Gastroesophageal sphincter (tissue), 3 donors: ENCODE measurements at regions not wholly inside any gene's neighbourhood (a gene's known extent, or its start where the extent isn't known, plus 50 kb on each side); places are given as distances from the start of the nearest gene placed in this dataset.

Experiments used
- POLR2A ChIP-seq, 2 donors: fragments of 450-650 bp; IDR thresholded peaks; one replicate each; pipeline ENCODE4 v1.6.1; 2017; ENCODE audit warnings: antibody characterized with exemption in 2 of 2, mild to moderate bottlenecking in 2 of 2, moderate library complexity in 1 of 2
- POLR2AphosphoS5 ChIP-seq: sonication (generic); formaldehyde crosslinking; IDR thresholded peaks from one replicate; pipeline ENCODE4 v1.6.1; 2017; ENCODE audit warnings: antibody characterized with exemption
- TF ChIP-seq, protein P1 (sequence below), 4 experiments: fragments of 200-600 bp in 2 of 4; fragments of 450-650 bp in 2 of 4; sonication (generic) in 1 of 4; IDR thresholded peaks; one replicate each; pipeline ENCODE4 v1.5.1; 2017 to 2019; ENCODE audit warnings: antibody characterized with exemption in 4 of 4, mild to moderate bottlenecking in 2 of 4, moderate library complexity in 2 of 4

DNA sequence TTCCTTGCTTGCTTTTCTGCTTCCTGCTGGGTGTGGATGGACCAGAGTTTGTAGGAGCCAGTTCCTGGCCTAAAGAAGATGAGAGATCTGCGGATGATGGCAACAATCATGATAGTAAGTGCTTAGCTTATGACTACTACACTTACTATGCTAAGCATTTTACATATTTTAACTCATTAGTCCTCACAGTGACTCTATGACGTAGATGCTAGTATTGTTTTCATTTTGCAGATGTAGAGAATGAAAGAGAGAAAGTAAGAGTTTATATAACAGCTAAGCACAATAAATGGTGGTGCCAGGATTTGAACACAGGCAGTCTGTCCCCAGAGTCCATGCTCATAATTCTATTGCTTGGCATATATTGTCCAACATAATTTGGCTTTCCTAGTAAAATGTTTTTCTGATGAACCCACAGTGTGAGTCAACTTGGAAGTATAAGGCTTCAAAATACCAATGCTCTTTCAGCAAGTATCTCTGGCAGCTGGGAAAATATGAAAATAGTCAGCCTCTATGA lies 363.2 kb upstream of the DDHD1 start:
- TF ChIP-seq, protein P1, sequence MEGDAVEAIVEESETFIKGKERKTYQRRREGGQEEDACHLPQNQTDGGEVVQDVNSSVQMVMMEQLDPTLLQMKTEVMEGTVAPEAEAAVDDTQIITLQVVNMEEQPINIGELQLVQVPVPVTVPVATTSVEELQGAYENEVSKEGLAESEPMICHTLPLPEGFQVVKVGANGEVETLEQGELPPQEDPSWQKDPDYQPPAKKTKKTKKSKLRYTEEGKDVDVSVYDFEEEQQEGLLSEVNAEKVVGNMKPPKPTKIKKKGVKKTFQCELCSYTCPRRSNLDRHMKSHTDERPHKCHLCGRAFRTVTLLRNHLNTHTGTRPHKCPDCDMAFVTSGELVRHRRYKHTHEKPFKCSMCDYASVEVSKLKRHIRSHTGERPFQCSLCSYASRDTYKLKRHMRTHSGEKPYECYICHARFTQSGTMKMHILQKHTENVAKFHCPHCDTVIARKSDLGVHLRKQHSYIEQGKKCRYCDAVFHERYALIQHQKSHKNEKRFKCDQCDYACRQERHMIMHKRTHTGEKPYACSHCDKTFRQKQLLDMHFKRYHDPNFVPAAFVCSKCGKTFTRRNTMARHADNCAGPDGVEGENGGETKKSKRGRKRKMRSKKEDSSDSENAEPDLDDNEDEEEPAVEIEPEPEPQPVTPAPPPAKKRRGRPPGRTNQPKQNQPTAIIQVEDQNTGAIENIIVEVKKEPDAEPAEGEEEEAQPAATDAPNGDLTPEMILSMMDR (IDR thresholded peaks at IDR 0.05): no peak
- TF ChIP-seq POLR2A (IDR thresholded peaks at IDR 0.05) (no peak), POLR2AphosphoS5 (no peak)
